ENCODE measurements at regions not wholly inside any gene's neighbourhood (a gene's known extent, or its start where the extent isn't known, plus 50 kb on each side); places are given as distances from the start of the nearest gene placed in this dataset.
"Not testable (repeated sequence)": the region's sequence is repeated elsewhere in the genome, so short reads cannot be mapped to it uniquely, and the experiment has no call there.

DNA sequence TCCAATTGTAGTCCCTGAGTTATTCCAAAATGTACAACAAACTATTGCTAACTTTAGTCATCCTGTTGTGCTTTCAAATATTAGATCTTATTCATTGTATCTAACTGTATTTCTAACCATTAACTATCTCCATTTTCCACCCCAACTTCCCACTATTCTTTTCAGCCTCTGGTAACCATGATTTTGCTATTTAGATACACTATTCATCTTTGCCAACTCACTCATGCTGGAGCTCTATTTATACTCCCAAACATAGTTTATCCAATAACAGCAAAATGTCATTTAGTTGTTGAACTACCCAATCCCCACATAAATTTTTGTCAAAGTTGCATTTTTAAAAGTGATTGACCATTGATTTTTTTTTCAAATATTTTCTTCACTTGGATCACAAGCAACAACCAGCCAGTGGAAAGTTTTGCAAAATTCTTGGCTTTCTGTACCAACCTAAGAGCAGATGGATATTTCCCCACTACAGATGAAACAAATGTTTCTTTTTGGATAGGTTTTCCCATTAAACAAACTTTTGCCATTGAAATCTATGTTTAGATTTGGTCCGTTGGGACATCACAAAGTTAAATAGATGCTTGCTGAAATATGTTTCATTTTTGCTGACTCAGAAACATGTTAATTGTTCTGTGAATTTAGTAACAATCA, 866.0 kb downstream of the LTN1 start:
- no peak for DNase-seq (ENCODE audit: low spot score)

DNA sequence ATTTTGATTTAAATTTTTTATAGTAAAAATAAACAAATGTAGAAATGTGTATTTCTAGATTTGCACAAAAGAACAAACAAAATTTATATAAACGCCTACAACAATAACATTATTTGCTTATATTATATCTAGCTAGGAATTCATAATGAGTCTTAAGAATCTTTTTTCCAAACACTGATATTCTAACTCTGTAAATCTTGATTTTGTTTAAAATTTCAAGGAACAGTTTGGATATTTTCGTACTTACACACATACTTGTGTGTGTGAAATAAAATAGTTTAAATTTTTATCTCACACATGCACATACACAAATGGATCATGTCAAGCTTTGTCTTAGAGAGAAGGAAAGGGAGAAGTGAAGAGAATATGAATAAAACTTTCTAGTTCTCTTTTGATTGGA, 868.1 kb downstream of the LTN1 start:
- DNase-seq (ENCODE audit: low spot score) = no peak

DNA sequence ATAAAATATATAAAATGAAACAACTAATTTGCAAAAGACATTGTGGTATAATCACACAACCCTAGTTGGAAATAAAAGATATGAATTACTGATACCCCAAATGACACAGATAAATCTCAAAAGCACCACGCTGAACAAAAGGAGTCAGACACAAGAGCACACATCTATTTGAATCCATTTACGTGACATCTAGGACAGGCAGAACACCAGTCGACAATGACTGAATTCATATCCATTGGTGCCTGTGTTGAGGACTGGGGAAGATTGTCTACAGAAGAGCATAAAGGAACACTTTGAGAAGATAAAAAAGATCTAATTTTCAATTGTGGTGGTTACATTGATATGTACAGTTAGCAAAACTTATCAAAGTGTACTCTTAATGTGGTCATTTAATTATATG, 874.1 kb downstream of the LTN1 start:
- no peak for DNase-seq (ENCODE audit: low spot score)

DNA sequence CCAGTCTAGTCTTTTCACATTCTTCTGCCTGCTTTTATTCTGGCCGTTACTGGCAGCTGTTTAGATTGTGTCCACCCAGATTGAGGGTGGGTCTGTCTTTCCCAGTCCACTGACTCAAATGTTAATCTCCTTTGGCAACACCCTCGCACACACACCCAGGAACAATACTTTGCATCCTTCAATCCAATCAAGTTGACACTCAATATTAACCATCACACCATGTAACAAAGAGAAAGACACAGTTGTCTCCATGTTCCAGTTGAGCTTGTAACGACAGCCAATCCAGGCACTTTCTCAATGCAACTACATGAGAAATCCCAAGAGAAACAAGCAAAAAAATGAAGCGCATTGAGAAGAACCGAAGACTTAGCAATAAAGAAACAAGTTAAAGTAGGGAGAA, 877.7 kb downstream of the LTN1 start:
- not testable (repeated sequence) for DNase-seq (ENCODE audit: low spot score)

DNA sequence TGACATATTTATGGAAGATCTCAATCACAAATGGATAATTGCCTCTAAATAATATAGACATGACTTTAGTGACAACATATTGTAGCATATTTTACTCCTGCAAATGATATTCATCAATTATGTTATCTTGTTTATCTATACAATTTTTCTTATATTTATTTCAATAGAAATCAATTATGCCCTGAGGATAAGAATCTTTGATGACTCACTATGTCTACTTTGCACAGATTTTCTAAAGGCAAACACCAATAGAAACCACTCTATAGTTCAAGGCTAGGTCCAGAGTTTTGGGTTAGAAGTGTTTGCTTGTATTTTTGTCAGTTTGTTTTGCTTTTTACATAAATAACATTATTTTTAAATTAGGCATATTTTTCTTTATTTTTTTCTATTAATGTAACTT, 879.0 kb downstream of the LTN1 start:
- no peak for DNase-seq (ENCODE audit: low spot score)

DNA sequence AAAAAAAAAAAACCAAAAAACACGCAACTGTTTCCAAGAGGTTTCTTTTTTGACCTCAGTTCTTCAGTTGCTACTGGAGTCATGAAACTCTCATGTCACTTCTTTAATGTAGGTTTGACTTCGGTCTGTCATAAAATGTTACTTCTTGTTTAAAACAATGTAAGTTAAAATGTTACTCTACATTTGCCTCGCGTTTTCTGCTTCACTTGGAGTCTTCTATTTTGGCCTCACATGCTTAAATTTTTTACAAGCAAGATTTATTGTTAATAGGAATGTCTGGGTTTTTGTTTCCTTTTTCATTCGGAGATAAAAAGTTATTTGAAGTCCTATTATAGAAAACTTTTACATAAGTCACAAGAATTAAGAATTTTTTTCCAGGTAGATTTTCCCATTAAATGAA, 880.2 kb downstream of the LTN1 start:
- no peak for DNase-seq (ENCODE audit: low spot score)

DNA sequence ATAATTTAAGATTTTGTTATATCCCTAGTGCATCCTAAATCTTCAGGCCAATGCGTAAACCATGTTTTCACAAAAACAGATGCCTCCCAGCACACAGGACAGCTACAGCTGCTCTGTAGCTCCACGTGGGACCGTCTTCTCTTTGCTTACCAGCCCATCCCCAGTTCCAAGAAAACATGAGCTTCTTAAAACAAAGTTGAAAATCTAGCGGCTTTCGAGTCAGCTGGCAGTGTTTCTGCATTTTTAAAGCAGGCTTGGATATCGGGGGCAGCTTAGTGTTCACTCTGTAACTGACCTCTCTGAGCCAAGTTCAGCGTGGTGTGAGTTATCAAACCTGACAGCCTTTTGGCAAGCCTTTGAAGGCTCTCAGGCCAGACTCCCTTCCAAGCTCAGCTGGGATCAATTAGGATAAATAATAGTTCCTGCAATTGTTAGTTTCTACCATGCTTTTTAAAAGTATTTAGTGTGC, 881.5 kb downstream of the LTN1 start:
- no peak for DNase-seq (ENCODE audit: low spot score)

DNA sequence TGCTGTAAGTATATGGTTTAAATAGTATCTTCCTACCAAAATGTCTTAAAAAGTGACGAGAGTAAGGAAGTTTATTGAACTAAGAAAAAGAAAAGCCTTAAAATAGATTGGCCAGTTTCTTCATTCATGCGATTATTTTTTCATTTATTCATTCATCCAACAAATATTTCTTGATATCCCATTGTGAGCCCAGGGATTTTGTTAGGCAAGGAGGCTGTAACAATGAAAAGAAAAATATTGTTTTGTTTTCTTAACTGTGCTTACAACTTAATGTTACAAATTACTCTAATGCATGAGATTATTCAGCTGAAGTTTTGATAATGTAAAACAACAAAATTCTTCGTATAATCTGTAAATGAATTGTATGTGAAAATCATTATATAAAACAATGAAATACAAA, 882.0 kb downstream of the LTN1 start:
- no peak for DNase-seq (ENCODE audit: low spot score)

DNA sequence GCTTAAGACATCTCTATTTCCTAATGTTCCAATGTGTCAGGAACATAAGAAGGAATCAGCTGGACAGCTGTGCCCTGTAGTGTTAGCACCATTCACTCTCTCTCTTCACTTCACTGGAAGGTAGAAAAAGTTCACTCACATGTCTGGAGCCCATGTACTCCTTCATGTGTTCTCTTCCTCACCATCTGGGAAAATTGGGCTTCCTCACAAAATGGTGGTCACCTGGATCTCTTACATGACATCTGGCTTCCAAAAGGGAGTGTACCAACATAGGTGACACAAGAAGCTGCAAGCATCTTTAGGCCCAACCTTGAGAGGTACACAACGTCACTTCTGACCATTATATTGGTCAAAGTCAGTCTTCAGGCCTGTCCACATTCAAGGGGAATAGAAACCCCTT, 882.6 kb downstream of the LTN1 start:
- DNase-seq (ENCODE audit: low spot score) = no peak

DNA sequence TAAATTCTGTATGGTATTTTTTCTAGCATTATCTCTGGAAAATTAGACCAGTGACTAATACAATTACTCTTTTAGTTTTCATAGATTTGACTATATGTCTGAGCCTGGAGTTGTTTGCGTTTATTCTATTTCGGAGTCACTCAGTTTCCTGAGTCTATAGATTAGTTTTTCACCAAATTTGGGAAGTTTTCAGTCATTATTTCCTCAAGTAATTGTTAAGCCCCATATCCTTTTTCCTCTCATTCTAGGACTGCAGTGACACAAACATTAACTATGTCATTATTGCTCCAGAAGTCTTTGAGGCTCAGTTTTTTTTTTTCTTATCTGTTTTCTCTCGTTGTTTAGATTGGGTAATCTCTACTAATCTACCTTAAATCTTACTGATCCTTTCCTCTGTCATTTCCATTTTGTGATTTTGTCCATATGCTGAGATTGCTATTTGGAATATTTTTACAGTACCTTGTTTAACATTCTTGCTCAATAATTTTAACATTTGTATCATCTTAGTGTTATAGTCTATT, 886.2 kb downstream of the LTN1 start:
- no peak for DNase-seq (ENCODE audit: low spot score)

DNA sequence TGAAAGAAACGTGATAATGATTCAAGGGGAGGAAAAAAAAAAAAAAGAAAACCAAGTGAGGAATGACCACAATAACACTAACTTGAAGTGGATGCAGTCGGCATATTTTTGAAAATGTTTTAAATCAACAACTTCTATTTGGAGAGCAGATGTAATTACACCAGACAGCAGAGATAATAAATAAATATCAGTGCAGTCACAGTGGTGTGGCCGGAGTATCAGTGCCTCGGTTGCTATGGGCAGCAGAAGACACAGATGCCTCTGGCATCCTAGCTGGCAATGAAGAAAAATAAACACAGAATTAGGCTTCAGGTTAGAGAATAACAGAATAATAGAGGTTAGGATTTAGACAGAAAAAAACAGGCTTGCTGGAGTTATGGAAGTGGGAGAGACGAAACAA, 888.3 kb downstream of the LTN1 start:
- DNase-seq (ENCODE audit: low spot score) = no peak

DNA sequence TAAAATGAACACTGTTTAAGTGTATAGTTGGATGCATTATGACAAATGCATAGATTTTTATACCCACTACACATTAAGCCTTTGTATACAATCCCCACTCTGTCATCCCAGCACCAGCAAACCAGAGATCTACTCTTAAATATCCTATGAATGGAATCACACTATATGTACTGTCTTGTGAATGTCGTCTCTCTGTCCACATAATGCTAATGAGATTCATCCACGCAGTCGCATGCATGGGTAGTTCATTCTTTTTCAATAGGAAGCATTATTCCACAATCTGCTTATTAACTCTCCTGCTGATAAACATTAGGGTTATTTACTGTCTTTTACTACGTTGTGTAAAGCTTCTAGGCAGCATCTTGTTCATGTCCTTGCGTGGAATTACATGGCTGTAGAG, 892.3 kb downstream of the LTN1 start:
- DNase-seq (ENCODE audit: low spot score) = no peak

DNA sequence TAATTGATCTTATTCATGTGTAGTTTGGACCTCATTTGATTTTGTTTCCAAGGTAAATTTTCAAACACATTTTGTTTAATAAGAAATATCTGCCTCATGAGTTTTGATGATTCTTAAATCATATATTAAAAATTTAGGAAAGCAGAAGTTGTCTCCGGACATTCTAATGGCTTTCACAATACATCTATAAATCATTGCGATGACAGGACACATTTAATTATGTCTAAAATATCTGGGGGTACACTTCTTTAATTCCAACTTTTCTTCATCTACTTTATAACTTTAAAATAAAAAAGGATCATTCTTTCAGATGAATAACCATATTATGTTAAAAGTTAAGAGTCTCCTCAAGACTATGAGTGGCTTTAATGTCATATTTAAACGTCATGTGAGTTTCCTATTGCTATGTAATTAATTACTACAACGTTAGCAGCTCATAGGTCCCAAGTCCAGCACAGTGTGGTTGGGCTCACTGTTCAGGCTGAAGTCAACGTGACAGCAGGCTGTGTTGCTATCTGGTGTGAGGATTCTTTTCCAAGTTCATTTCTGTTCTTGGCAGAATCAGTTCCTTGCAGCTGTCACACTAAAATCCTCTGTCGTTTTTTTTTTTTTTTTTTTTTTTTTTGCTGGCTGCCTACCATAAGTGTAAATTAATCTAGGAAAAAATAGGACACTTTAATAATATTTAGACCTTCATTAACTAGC, 893.5 kb downstream of the LTN1 start:
- DNase-seq (ENCODE audit: low spot score) = no peak

DNA sequence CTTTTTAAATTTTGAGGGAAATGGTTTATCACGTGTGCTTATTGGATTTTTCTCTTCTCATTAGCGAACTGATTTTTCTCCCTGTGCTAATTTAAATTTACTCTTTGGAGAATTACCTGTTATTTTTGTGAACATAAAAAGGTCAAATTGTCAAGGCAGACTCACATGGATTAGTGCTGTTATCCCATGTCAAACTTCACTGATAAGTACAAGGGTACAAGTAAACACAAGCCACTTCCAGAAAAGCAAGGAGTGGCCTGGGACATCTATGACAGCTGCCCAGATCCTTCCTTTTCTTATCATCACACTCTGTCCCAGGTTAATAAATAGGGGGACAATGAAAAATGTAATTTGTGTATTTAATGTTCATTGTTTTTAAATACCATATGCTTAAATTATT, 901.2 kb downstream of the LTN1 start:
- DNase-seq (ENCODE audit: low spot score) = no peak

DNA sequence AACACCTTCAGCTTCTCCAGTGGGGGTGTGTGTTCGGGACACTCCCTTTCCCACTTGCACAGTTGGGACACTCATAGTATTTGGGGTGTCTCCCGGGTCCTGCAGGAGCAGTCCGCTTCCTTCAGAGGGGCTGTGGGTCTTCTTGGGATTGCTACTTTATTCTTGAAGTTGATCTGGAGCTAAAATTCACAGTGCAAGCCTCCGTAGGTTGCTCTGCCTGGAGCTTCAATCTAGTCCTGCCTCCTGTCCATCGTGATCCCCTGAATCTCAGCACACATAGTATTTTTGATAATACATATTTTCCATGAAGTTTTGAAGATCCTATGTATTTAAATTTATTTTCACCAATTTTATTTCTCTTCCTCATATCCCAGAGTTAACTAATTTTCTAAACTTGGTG, 902.1 kb downstream of the LTN1 start:
- no peak for DNase-seq (ENCODE audit: low spot score)

DNA sequence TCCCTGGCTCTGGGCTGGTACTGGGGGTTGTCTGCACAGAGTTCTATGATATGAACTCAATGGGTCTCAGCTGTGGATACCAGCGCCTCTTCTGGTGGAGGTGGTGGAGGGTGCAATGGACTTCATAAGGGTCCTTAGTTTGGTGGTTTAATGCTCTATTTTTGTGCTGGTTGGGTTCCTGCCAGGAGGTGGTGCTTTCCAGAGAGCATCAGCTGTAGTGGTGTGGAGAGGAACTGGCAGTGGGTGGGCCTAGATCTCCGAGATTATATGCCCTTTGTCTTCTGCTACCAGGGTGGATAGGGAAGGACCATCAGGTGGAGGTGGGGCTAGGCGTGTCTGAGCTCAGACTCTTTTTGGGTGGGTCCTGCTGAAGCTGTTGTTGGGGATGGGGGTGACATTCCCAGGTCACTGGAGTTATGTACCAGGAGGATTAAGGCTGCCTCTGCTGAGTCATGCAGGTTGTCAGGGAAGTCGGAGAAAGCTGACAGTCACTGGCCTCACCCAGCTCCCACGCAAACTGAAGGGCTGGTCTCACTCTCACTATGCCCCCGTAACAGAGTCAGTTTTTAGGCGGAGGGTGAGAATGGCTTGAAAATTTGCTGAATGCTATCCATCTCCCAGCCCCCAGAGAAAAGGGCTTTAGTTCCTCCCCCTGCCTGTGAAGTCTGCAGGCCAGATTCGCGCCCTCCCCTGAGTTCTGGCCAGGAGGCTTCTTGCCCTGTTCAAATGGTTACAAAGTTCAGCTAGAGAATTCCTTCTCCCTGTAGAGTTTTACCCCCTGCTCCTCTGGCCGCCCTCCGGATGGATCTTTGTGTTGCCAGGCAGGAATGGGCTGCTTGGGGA, 902.9 kb downstream of the LTN1 start:
- no peak for DNase-seq (ENCODE audit: low spot score)

DNA sequence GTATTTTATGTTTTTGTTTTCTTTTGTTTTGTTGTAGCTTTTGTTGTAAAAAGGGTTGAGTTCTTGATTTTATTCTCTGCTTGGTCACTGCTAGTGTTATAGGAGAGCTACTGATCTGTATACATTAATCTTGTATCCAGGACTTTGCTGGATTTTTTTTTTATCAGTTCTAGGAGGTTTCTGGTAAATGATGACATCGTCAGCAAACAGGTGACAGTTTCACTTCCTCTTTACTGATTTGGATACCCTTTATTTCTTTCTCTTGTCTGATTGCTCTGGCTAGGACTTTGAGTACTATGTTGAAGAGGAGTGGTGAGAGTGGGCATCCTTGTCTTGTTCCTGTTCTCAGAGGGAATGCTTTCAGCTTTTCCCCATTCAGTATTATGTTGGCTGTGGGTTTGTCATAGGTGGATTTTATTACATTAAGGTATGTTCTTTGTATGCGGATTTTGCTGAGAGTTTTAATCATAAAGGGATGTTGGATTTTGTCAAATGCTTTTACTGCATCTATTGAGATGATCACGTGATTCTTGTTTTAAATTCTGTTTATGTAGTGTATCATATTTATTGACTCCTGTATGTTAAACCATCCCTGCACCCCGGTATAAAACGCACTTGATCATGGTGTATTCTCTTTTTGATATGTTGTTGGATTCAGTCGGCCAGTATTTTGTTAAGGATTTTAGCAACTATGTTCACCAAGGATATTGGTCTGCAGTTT, 905.7 kb downstream of the LTN1 start:
- DNase-seq (ENCODE audit: low spot score) = no peak

DNA sequence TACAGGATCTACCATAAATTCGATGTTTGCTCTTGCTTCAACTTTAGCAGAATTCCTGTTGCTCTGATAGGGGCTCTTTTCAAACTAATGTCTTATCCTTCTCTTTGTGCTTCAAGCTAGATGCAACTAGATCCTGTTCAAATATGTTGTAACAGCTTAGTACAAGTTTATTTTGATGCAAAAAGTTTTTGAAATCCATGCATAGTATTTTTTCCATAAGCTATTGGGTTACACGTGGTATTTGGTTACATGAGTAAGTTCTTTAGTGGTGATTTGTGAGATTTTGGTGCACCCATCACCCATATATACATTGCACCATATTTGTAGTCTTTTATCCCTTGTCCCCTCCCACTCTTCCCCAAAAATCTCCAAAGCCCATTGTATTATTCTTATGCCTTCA, 907.7 kb downstream of the LTN1 start:
- no peak for DNase-seq (ENCODE audit: low spot score)

DNA sequence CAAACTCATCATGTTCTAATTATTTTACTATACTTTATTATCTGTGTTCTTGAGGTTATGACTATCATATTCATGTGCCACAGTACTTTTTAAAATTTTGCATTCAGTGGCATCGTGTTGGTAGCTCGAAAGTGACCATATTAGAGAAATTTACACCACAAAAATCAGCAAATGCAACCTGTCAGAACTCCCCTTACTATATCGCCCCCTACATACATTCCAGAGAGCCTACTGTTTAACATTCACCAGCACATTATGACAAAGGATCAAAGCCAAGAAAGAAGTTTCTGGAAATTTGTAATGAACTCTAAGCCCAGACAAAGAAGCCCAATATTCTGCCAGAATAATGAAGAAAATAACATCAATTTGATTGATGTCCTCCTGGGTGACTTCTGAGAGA, 909.3 kb downstream of the LTN1 start:
- DNase-seq (ENCODE audit: low spot score) = no peak

DNA sequence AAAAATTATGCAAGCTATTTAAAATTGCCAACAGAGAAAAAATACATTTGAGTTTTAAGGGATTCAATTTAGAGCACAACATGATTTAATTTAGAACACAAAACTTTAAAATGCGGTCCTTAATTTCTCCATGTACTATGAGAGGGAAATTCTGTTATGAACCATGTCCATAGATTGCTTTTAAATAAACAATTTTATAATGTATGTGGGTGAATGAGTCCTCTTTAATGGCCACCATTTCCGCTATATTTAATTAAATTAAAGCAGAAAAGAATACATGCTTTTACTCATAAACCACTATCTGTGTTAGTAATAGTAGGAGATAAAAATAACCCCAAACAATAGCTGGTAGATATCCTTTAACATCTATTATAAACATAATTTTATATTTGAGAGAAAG, 914.6 kb downstream of the LTN1 start:
- DNase-seq (ENCODE audit: low spot score) = no peak

DNA sequence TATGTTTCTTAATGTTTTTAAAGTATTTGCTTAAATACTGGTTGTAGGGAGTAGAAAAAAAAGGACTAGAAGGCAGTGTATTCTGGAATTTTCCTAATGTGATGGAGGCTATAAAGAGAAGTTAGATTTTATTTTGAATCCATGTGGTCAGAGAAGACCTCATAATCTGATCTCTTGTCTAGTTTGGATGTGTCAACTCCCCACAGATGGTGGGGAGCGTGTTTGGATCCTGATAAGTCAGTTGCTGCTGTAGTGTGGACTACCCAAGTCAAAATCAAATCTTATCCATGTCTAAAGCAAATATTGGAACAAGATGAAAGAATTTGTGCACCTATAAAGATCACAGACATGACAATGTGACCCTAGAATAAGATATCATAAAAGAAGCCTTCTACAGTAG, 918.0 kb downstream of the LTN1 start:
- DNase-seq (ENCODE audit: low spot score) = no peak

DNA sequence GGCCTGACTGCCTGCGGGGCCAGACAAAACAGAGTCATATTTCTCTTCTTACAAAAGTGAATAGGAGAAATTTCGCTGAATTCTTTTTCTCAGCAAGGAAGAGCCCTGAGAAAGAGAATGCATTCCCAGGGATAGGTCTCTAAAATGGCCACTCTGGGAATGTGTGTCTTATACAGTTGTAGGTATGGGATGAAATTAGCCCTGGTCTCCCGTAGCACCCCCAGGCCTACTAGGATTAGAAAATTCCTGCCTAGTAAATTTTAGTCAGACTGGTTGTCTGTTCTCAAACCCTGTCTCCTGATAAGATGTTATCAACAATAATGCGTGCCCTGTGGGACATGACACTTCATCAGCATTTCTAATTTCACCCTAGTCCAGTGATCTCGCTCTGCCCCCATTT, 920.1 kb downstream of the LTN1 start:
- no peak for DNase-seq (ENCODE audit: low spot score)
